ENCODE measurements at regions not wholly inside any gene's neighbourhood (a gene's known extent, or its start where the extent isn't known, plus 50 kb on each side); places are given as distances from the start of the nearest gene placed in this dataset.
"Not testable (repeated sequence)": the region's sequence is repeated elsewhere in the genome, so short reads cannot be mapped to it uniquely, and the experiment has no call there.

DNA sequence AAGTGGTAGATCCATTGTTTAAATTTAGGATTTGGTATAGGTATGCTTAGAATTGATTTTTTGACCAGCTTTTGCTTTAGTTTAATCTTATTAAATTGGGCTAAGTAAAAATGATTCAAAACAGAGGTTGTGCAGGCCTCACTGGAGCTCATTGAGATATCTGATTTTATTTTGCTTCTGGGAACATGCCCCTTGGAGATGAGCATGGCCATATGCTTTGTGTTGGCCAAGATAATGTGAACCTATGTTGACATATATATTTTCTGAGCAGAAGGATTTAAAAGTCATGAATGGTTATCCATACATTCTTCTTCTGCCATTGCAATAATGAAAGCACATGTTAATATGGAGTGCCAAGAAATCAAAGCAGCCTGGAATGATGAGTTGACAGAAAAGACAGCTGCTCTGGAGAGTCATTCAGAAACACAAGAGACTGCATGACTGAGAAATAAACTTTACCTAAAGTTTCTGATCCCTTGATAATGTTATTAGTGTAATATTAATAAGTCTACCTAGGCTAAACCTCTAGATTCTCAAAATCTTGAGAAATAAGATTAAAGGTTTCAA, 489.7 kb upstream of the GNPDA2 start:
- Histone ChIP-seq H3K9me1 (replicated peaks; ENCODE audit: control insufficient read depth, extremely low read depth, insufficient read depth, low read length) (no peaks in the 10 kb centered on the region), H4K20me1 (replicated peaks; ENCODE audit: control insufficient read depth, extremely low read depth, insufficient read depth, low read length) (no peaks in the 10 kb centered on the region), H3K27me3 (ENCODE audit: control insufficient read depth in 2 of 2, insufficient read depth in 2 of 2, low read length in 2 of 2) (no peaks in the 10 kb centered on the region), H3K4me3 (replicated peaks in 1 of 3; ENCODE audit: insufficient read depth in 1 of 3, low read depth in 1 of 3, low read length in 3 of 3) (no peak overlapping the region), H3K4me2 (ENCODE audit: insufficient read depth, low read length) (no peak overlapping the region), H3K36me3 (ENCODE audit: control insufficient read depth in 2 of 2, extremely low read depth in 1 of 2, insufficient read depth in 2 of 2, low read length in 2 of 2) (no peaks in the 10 kb centered on the region), H3K9ac (replicated peaks; ENCODE audit: extremely low read depth, insufficient read depth, low read length) (no peak overlapping the region), H3K4me1 (ENCODE audit: control insufficient read depth, extremely low read depth, insufficient read depth, low read length) (no peaks in the 10 kb centered on the region), H2AFZ (ENCODE audit: low read depth, low read length) (no peak overlapping the region), H3K9me3 (replicated peaks; ENCODE audit: control insufficient read depth, insufficient read depth, low read length) (peaks cover 6% of the 10 kb centered on the region), H3K79me2 (ENCODE audit: control insufficient read depth, insufficient read depth, low read length) (no peaks in the 10 kb centered on the region), H3K27ac (ENCODE audit: insufficient read depth, low read depth, low read length) (no peak overlapping the region)
- ChIA-PET CTCF (no interaction called here), POLR2A (no interaction called here)
- dilution Hi-C loops (cut with MboI; ENCODE audit: extremely low pct_ligation_motif_present, low sequenced_read_pairs) (no loop called here), intact Hi-C loops (cut with micrococcal nuclease) (no loop called here)
- DNase-seq (ENCODE audit: low read depth, low spot score) (no peak), FAIRE-seq (no peak)
- BruUV-seq (replicated peaks): no TSS peak
- TF ChIP-seq POLR2AphosphoS5 (IDR thresholded peaks at IDR 0.05; ENCODE audit: insufficient read depth, low read depth, low read length): no peak
- TF ChIP-seq CTCF (IDR thresholded peaks at IDR 0.05; ENCODE audit: extremely low read depth in 1 of 2, insufficient read depth in 1 of 2, low read depth in 1 of 2, low read length in 2 of 2): no peak
- TF ChIP-seq GATA2 (IDR thresholded peaks at IDR 0.05; ENCODE audit: insufficient read depth, insufficient read length, low read depth, low read length): no peak
- no peak for TF ChIP-seq EZH2 (IDR thresholded peaks at IDR 0.05; ENCODE audit: borderline replicate concordance, low read depth, low read length, severe bottlenecking)
- TF ChIP-seq, protein P1, sequence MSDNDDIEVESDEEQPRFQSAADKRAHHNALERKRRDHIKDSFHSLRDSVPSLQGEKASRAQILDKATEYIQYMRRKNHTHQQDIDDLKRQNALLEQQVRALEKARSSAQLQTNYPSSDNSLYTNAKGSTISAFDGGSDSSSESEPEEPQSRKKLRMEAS (IDR thresholded peaks at IDR 0.05; ENCODE audit: insufficient read depth, insufficient read length): no peak
- TF ChIP-seq MYC (IDR thresholded peaks at IDR 0.05; ENCODE audit: low read depth, low read length): no peak
- no peak for TF ChIP-seq FOS (IDR thresholded peaks at IDR 0.05; ENCODE audit: borderline replicate concordance, insufficient read depth, low read length)
- no peak for TF ChIP-seq POLR2A (IDR thresholded peaks at IDR 0.05; ENCODE audit: low read depth, low read length)
- TF ChIP-seq JUN (IDR thresholded peaks at IDR 0.05; ENCODE audit: borderline replicate concordance, insufficient read depth, insufficient read length, low read depth): no peak

DNA sequence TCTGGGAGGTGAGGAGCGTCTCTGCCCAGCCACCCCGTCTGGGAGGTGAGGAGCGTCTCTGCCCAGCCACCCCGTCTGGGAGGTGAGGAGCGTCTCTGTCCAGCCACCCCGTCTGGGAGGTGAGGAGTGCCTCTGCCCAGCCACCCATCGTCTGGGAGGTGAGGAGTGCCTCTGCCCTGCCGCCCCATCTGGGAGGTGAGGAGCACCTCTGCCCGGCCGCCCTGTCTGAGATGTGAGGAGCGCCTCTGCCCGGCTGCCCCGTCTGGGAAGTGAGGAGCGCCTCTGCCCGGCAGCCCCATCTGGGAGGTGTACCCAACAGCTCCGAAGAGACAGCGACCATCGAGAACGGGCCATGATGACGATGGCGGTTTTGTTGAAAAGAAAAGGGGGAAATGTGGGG, 482.1 kb upstream of the GNPDA2 start:
- H3K79me2 ChIP-seq (ENCODE audit: control insufficient read depth, insufficient read depth, low read length); H3K9me3 ChIP-seq (replicated peaks; ENCODE audit: control insufficient read depth, insufficient read depth, low read length); H3K4me3 ChIP-seq (replicated peaks in 1 of 3; ENCODE audit: insufficient read depth in 1 of 3, low read depth in 1 of 3, low read length in 3 of 3); H3K9ac ChIP-seq (replicated peaks; ENCODE audit: extremely low read depth, insufficient read depth, low read length); intact Hi-C loops (cut with micrococcal nuclease); H3K4me2 ChIP-seq (ENCODE audit: insufficient read depth, low read length); dilution Hi-C loops (cut with MboI; ENCODE audit: extremely low pct_ligation_motif_present, low sequenced_read_pairs); H3K36me3 ChIP-seq (ENCODE audit: control insufficient read depth in 2 of 2, extremely low read depth in 1 of 2, insufficient read depth in 2 of 2, low read length in 2 of 2); H2AFZ ChIP-seq (ENCODE audit: low read depth, low read length); POLR2A ChIA-PET; H3K27me3 ChIP-seq (ENCODE audit: control insufficient read depth in 2 of 2, insufficient read depth in 2 of 2, low read length in 2 of 2); H3K27ac ChIP-seq (ENCODE audit: insufficient read depth, low read depth, low read length); H3K9me1 ChIP-seq (replicated peaks; ENCODE audit: control insufficient read depth, extremely low read depth, insufficient read depth, low read length); CTCF ChIA-PET; H3K4me1 ChIP-seq (ENCODE audit: control insufficient read depth, extremely low read depth, insufficient read depth, low read length); FAIRE-seq; DNase-seq (ENCODE audit: low read depth, low spot score); BruUV-seq (replicated peaks); H4K20me1 ChIP-seq (replicated peaks; ENCODE audit: control insufficient read depth, extremely low read depth, insufficient read depth, low read length): not testable (repeated sequence)

- H3K27me3 ChIP-seq (ENCODE audit: control insufficient read depth in 2 of 2, insufficient read depth in 2 of 2, low read length in 2 of 2); dilution Hi-C loops (cut with MboI; ENCODE audit: extremely low pct_ligation_motif_present, low sequenced_read_pairs); H3K9me1 ChIP-seq (replicated peaks; ENCODE audit: control insufficient read depth, extremely low read depth, insufficient read depth, low read length); FAIRE-seq; H2AFZ ChIP-seq (ENCODE audit: low read depth, low read length); POLR2A ChIA-PET; H3K9ac ChIP-seq (replicated peaks; ENCODE audit: extremely low read depth, insufficient read depth, low read length); CTCF ChIA-PET; H3K4me2 ChIP-seq (ENCODE audit: insufficient read depth, low read length); H3K9me3 ChIP-seq (replicated peaks; ENCODE audit: control insufficient read depth, insufficient read depth, low read length); intact Hi-C loops (cut with micrococcal nuclease); BruUV-seq (replicated peaks); H3K36me3 ChIP-seq (ENCODE audit: control insufficient read depth in 2 of 2, extremely low read depth in 1 of 2, insufficient read depth in 2 of 2, low read length in 2 of 2); H4K20me1 ChIP-seq (replicated peaks; ENCODE audit: control insufficient read depth, extremely low read depth, insufficient read depth, low read length); H3K4me1 ChIP-seq (ENCODE audit: control insufficient read depth, extremely low read depth, insufficient read depth, low read length); DNase-seq (ENCODE audit: low read depth, low spot score); H3K4me3 ChIP-seq (replicated peaks in 1 of 3; ENCODE audit: insufficient read depth in 1 of 3, low read depth in 1 of 3, low read length in 3 of 3); H3K27ac ChIP-seq (ENCODE audit: insufficient read depth, low read depth, low read length); H3K79me2 ChIP-seq (ENCODE audit: control insufficient read depth, insufficient read depth, low read length): not testable (repeated sequence)
Measured at GRCh38 chr4:45207864-45208331, 481.5 kb upstream of the GNPDA2 start.

Data from endothelial cell of umbilical vein (primary cell).